ENCODE measurements at regions not wholly inside any gene's neighbourhood (a gene's known extent, or its start where the extent isn't known, plus 50 kb on each side); places are given as distances from the start of the nearest gene placed in this dataset.
A peak's percentile ranks its signal among the peaks of the same experiment; 100 is the strongest.

- H3K4me3 ChIP-seq (ENCODE audit: low read depth, low read length): no peak overlapping the region
- DNase-seq (ENCODE audit: low read depth): peak; percentile 33
- TF ChIP-seq CTCF (IDR thresholded peaks at IDR 0.05; ENCODE audit: control insufficient read depth, extremely low read depth, insufficient read depth): no peak
Observed at GRCh38 chr1:191528275-191528674, 630.0 kb upstream of the RGS18 start.

GRCh38 chr1:191530928-191531327 lies 627.3 kb upstream of the RGS18 start:
- no peak for DNase-seq (ENCODE audit: low read depth)
- no peak overlapping the region for H3K4me3 ChIP-seq (ENCODE audit: low read depth, low read length)
- TF ChIP-seq CTCF (IDR thresholded peaks at IDR 0.05; ENCODE audit: control insufficient read depth, extremely low read depth, insufficient read depth): no peak

GRCh38 chr1:191533254-191533653 lies 625.0 kb upstream of the RGS18 start:
- no peak for TF ChIP-seq CTCF (IDR thresholded peaks at IDR 0.05; ENCODE audit: control insufficient read depth, extremely low read depth, insufficient read depth)
- H3K4me3 ChIP-seq (ENCODE audit: low read depth, low read length): no peak overlapping the region
- no peak for DNase-seq (ENCODE audit: low read depth)

- no peak overlapping the region for H3K4me3 ChIP-seq (ENCODE audit: low read depth, low read length)
- TF ChIP-seq CTCF (IDR thresholded peaks at IDR 0.05; ENCODE audit: control insufficient read depth, extremely low read depth, insufficient read depth): no peak
- DNase-seq (ENCODE audit: low read depth): no peak
Observed at GRCh38 chr1:191536791-191537429, 621.4 kb upstream of the RGS18 start.

GRCh38 chr1:191541758-191542157 lies 616.5 kb upstream of the RGS18 start:
- H3K4me3 ChIP-seq (ENCODE audit: low read depth, low read length): no peak overlapping the region
- no peak for TF ChIP-seq CTCF (IDR thresholded peaks at IDR 0.05; ENCODE audit: control insufficient read depth, extremely low read depth, insufficient read depth)

GRCh38 chr1:191542444-191542843 lies 615.8 kb upstream of the RGS18 start:
- no peak for DNase-seq (ENCODE audit: low read depth)
- no peak for TF ChIP-seq CTCF (IDR thresholded peaks at IDR 0.05; ENCODE audit: control insufficient read depth, extremely low read depth, insufficient read depth)
- H3K4me3 ChIP-seq (ENCODE audit: low read depth, low read length): no peak overlapping the region

More at GRCh38 chr1:191541758-191542157, 616.5 kb upstream of the RGS18 start:
- no peak for DNase-seq (ENCODE audit: low read depth)

- DNase-seq (ENCODE audit: low read depth): no peak
- TF ChIP-seq CTCF (IDR thresholded peaks at IDR 0.05; ENCODE audit: control insufficient read depth, extremely low read depth, insufficient read depth): no peak
- H3K4me3 ChIP-seq (ENCODE audit: low read depth, low read length): no peak overlapping the region
Observed at GRCh38 chr1:191546803-191547202, 611.5 kb upstream of the RGS18 start.

Data from LNCaP clone FGC (cell line).